AG08395 (cell line): ENCODE measurements at regions not wholly inside any gene's neighbourhood (a gene's known extent, or its start where the extent isn't known, plus 50 kb on each side); places are given as distances from the start of the nearest gene placed in this dataset.
"Not testable (repeated sequence)": the region's sequence is repeated elsewhere in the genome, so short reads cannot be mapped to it uniquely, and the experiment has no call there.

Source experiments
- DNase-seq: peaks from one replicate; pipeline ENCODE4 v3.0.0; 2012; ENCODE audit warnings: mixed read lengths, low spot score

- DNase-seq, result no peak
These were observed 1506.8 kb upstream of the B3GALT2 start for GRCh38 chr1:194693244-194693643.

- DNase-seq, result no peak
These were observed 1498.2 kb upstream of the B3GALT2 start for GRCh38 chr1:194684636-194685035.

- no peak for DNase-seq
These were observed 1471.7 kb upstream of the B3GALT2 start for GRCh38 chr1:194658090-194658439.

- DNase-seq, result no peak
These were observed 1468.5 kb upstream of the B3GALT2 start for GRCh38 chr1:194654956-194655355.

GRCh38 chr1:194653385-194653784, 1467.0 kb upstream of the B3GALT2 start:
- no peak for DNase-seq

- no peak for DNase-seq
These were observed 1460.7 kb upstream of the B3GALT2 start for GRCh38 chr1:194647118-194647517.

- DNase-seq, result no peak
These were observed 1458.1 kb upstream of the B3GALT2 start for GRCh38 chr1:194644528-194644927.

GRCh38 chr1:194640322-194640721, 1453.9 kb upstream of the B3GALT2 start:
- DNase-seq, result no peak

- no peak for DNase-seq
These were observed 1442.6 kb upstream of the B3GALT2 start for GRCh38 chr1:194629011-194629410.

- no peak for DNase-seq
These were observed 1438.4 kb upstream of the B3GALT2 start for GRCh38 chr1:194624833-194625232.

GRCh38 chr1:194618101-194618500, 1431.7 kb upstream of the B3GALT2 start:
- no peak for DNase-seq

- not testable (repeated sequence) for DNase-seq
These were observed 1430.9 kb upstream of the B3GALT2 start for GRCh38 chr1:194617272-194617671.

- DNase-seq, result no peak
These were observed 1430.4 kb upstream of the B3GALT2 start for GRCh38 chr1:194616835-194617234.

GRCh38 chr1:194602184-194602583, 1415.8 kb upstream of the B3GALT2 start:
- DNase-seq, result no peak

GRCh38 chr1:194600716-194601115, 1414.3 kb upstream of the B3GALT2 start:
- DNase-seq, result no peak

- DNase-seq, result no peak
These were observed 1411.7 kb upstream of the B3GALT2 start for GRCh38 chr1:194598098-194598497.

GRCh38 chr1:194586302-194586701, 1399.9 kb upstream of the B3GALT2 start:
- DNase-seq, result no peak

GRCh38 chr1:194584052-194584451, 1397.6 kb upstream of the B3GALT2 start:
- DNase-seq, result no peak

GRCh38 chr1:194570476-194570875, 1384.1 kb upstream of the B3GALT2 start:
- no peak for DNase-seq

- no peak for DNase-seq
These were observed 1382.2 kb upstream of the B3GALT2 start for GRCh38 chr1:194568610-194569009.

GRCh38 chr1:194548071-194548470, 1361.7 kb upstream of the B3GALT2 start:
- no peak for DNase-seq

- no peak for DNase-seq
These were observed 1357.6 kb upstream of the B3GALT2 start for GRCh38 chr1:194544012-194544411.

- no peak for DNase-seq
These were observed 1352.0 kb upstream of the B3GALT2 start for GRCh38 chr1:194538453-194538852.

GRCh38 chr1:194537521-194537920, 1351.1 kb upstream of the B3GALT2 start:
- DNase-seq, result no peak

GRCh38 chr1:194535369-194535768, 1349.0 kb upstream of the B3GALT2 start:
- no peak for DNase-seq
